ENCODE measurements at regions not wholly inside any gene's neighbourhood (a gene's known extent, or its start where the extent isn't known, plus 50 kb on each side); places are given as distances from the start of the nearest gene placed in this dataset.

GRCh38 chr2:111244864-111245263 lies 124.2 kb downstream of the BCL2L11 start:
- no peak for TF ChIP-seq POLR2A (IDR thresholded peaks at IDR 0.05; ENCODE audit: extremely low read depth, insufficient read length)
- TF ChIP-seq, protein P1, sequence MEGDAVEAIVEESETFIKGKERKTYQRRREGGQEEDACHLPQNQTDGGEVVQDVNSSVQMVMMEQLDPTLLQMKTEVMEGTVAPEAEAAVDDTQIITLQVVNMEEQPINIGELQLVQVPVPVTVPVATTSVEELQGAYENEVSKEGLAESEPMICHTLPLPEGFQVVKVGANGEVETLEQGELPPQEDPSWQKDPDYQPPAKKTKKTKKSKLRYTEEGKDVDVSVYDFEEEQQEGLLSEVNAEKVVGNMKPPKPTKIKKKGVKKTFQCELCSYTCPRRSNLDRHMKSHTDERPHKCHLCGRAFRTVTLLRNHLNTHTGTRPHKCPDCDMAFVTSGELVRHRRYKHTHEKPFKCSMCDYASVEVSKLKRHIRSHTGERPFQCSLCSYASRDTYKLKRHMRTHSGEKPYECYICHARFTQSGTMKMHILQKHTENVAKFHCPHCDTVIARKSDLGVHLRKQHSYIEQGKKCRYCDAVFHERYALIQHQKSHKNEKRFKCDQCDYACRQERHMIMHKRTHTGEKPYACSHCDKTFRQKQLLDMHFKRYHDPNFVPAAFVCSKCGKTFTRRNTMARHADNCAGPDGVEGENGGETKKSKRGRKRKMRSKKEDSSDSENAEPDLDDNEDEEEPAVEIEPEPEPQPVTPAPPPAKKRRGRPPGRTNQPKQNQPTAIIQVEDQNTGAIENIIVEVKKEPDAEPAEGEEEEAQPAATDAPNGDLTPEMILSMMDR (IDR thresholded peaks at IDR 0.05; ENCODE audit: low read depth, low read length), result no peak
- TF ChIP-seq, protein P2, sequence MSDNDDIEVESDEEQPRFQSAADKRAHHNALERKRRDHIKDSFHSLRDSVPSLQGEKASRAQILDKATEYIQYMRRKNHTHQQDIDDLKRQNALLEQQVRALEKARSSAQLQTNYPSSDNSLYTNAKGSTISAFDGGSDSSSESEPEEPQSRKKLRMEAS (IDR thresholded peaks at IDR 0.05; ENCODE audit: low read depth, low read length), result no peak
- TF ChIP-seq MYC (IDR thresholded peaks at IDR 0.05; ENCODE audit: low read depth, low read length), result no peak
- H3K4me3 ChIP-seq (ENCODE audit: low read depth, low read length), result no peak overlapping the region
- DNase-seq (ENCODE audit: low read depth), result no peak

DNA sequence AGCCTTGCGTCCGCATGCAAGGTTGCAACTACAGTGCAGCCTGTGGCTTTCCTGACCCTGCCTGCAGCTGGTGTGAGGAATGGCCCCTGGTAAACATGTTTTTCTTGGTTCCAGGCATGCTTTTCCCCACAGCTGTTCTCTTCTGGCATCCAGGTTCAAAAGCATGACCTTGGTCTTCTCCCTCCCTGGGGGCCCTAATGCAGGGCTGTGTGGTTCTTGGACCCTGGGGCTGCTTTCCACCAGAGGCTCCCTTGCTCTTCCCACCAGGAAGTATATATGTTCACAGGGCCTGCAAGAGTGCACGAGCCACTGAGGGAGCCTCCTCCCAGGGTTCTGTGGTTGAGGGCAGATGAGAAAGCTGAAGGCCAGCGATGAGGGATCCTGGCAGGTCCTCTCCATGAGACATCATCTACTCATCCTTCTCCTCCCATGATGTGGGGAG lies 125.9 kb downstream of the BCL2L11 start:
- no peak for DNase-seq (ENCODE audit: low read depth)
- TF ChIP-seq, protein P2 (IDR thresholded peaks at IDR 0.05; ENCODE audit: low read depth, low read length), result no peak
- TF ChIP-seq, protein P1 (IDR thresholded peaks at IDR 0.05; ENCODE audit: low read depth, low read length), result no peak
- TF ChIP-seq POLR2A (IDR thresholded peaks at IDR 0.05; ENCODE audit: extremely low read depth, insufficient read length) (no peak), MYC (IDR thresholded peaks at IDR 0.05; ENCODE audit: low read depth, low read length) (no peak)
- no peak overlapping the region for H3K4me3 ChIP-seq (ENCODE audit: low read depth, low read length)

DNA sequence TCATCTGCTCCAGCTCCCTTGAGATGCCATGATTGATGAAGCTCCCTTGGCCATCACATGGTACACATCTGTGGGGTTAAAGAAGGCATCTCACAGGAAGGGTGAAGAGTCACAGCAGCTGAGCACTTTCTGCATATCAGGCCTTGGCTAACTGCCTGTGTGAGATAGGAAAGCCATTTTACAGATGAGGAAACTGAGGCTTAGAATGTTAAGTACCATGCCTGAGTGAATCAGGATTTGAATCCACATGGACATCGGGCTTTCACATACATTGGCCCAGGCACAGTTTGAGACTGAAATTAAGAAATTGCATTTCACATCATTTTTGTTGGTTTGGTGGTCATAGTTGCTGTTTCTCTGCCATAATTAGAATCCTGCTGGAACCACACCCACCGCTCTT lies 126.8 kb downstream of the BCL2L11 start:
- TF ChIP-seq, protein P2 (IDR thresholded peaks at IDR 0.05; ENCODE audit: low read depth, low read length), result no peak
- no peak for TF ChIP-seq MYC (IDR thresholded peaks at IDR 0.05; ENCODE audit: low read depth, low read length)
- no peak for DNase-seq (ENCODE audit: low read depth)
- H3K4me3 ChIP-seq (ENCODE audit: low read depth, low read length), result no peak overlapping the region

DNA sequence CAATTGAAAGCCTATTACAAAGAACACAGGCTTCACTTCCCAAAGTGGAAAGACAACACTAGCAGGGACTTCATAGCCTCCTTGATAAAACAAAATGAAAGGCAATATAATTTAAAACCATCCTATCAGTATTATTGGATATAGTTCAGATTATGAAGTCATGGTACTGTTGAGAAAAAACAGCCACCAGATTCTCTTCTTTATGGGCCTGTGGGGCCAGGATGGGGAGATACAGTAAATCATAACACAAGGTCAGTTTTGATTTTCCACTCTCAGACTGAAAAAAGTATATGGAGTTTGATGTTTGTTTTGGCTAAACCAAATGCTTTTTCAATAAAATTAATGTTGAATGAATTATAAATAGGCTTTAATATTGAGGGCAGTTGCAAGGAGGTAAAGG lies 129.1 kb downstream of the BCL2L11 start:
- TF ChIP-seq, protein P1 (IDR thresholded peaks at IDR 0.05; ENCODE audit: low read depth, low read length), result no peak
- TF ChIP-seq, protein P2 (IDR thresholded peaks at IDR 0.05; ENCODE audit: low read depth, low read length), result no peak
- TF ChIP-seq POLR2A (IDR thresholded peaks at IDR 0.05; ENCODE audit: extremely low read depth, insufficient read length) (no peak), MYC (IDR thresholded peaks at IDR 0.05; ENCODE audit: low read depth, low read length) (no peak)
- no peak overlapping the region for H3K4me3 ChIP-seq (ENCODE audit: low read depth, low read length)
- DNase-seq (ENCODE audit: low read depth), result no peak

DNA sequence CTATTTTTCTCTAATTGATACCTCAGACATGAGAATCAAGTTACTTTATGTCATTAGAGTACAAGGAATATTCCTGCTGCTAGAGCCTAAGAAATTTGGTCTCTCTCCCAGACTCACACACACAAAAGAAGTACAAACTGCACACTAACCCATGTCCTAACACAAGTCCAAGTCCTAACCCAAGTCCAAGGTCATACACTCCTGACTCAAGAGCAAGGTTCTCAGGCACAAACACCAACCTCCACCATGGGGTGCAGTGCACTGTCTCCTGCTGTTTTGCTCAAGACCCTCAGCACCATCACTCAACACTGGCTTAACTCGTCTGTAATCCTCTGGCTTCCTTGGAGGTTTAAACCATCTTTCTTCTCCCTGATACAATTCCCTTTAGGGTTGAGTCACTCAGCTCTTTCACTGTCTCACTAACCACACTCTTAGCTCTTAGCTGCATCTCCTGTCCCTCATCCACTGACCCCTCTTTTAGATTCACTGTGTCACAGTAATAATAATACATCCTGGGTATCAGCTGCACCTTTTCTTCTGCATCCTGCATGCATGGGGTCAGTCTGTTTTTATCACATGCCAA lies 129.8 kb downstream of the BCL2L11 start:
- TF ChIP-seq, protein P1 (IDR thresholded peaks at IDR 0.05; ENCODE audit: low read depth, low read length), result no peak
- TF ChIP-seq POLR2A (IDR thresholded peaks at IDR 0.05; ENCODE audit: extremely low read depth, insufficient read length), result no peak
- TF ChIP-seq, protein P2 (IDR thresholded peaks at IDR 0.05; ENCODE audit: low read depth, low read length), result no peak
- TF ChIP-seq MYC (IDR thresholded peaks at IDR 0.05; ENCODE audit: low read depth, low read length), result no peak
- no peak overlapping the region for H3K4me3 ChIP-seq (ENCODE audit: low read depth, low read length)
- DNase-seq (ENCODE audit: low read depth), result no peak

GRCh38 chr2:111251711-111252110 lies 131.0 kb downstream of the BCL2L11 start:
- DNase-seq (ENCODE audit: low read depth), result no peak
- no peak overlapping the region for H3K4me3 ChIP-seq (ENCODE audit: low read depth, low read length)
- TF ChIP-seq MYC (IDR thresholded peaks at IDR 0.05; ENCODE audit: low read depth, low read length) (no peak), POLR2A (IDR thresholded peaks at IDR 0.05; ENCODE audit: extremely low read depth, insufficient read length) (no peak)
- TF ChIP-seq, protein P2 (IDR thresholded peaks at IDR 0.05; ENCODE audit: low read depth, low read length), result no peak
- TF ChIP-seq, protein P1 (IDR thresholded peaks at IDR 0.05; ENCODE audit: low read depth, low read length), result no peak
